HepG2 (cell line): ENCODE measurements at regions not wholly inside any gene's neighbourhood (a gene's known extent, or its start where the extent isn't known, plus 50 kb on each side); places are given as distances from the start of the nearest gene placed in this dataset.

Experiments used
- ATAC-seq: fragments of 200-7000 bp; cut with Tn5 transposase; 3 replicates; pipeline ENCODE4 v1.9.1; 2020; ENCODE audit warnings: mild to moderate bottlenecking, moderate library complexity
- BruUV-seq: library from RNA; stranded (reverse); fragments of 400-500 nt; replicated peaks from 2 replicates; lab custom pipeline; 2021; lab: Mats Ljungman, UMichigan
- CTCF ChIA-PET: fragments of 300-600 bp; formaldehyde crosslinking; extraction: SDS; loops from one replicate; lab custom pipeline; 2021; ENCODE audit warnings: low total read pairs, inconsistent platforms, low intra/inter-chr PET ratio; lab: Yijun Ruan, JAX
- POLR2A ChIA-PET: fragments of 350-600 bp; sonication (Branson Sonifier 250); formaldehyde crosslinking; loops from one replicate; lab custom pipeline; 2020; ENCODE audit warnings: antibody characterized with exemption, inconsistent platforms; lab: Yijun Ruan, JAX
- DNase-seq: peaks from one replicate; pipeline ENCODE4 v3.0.0-alpha.2; 2015; ENCODE audit warnings: low spot score
- FAIRE-seq: peaks from 3 replicates; lab custom pipeline; 2011; peaks lifted over from hg19 to GRCh38; lab: Jason Lieb, UNC
- H2AFZ ChIP-seq: one replicate; pipeline ENCODE4 v1.6.1; 2011; ENCODE audit warnings: low read length, inconsistent platforms
- H3K27ac ChIP-seq: fragments of 300-600 bp; 3 replicates; pipeline ENCODE4 v1.8.0; 2011; ENCODE audit warnings: mixed run types, mild to moderate bottlenecking, mixed read lengths, low read length, inconsistent platforms; ENCODE audit not compliant: insufficient read depth; ENCODE audit errors: extremely low read length
- H3K27me3 ChIP-seq, 2 experiments: fragments of 200-600 bp in 1 of 2; 2 replicates in 1 of 2; 3 replicates in 1 of 2; pipeline versions ENCODE4 v1.6.0 to v1.8.0; 2011; ENCODE audit warnings: low read length in 2 of 2, mild to moderate bottlenecking in 2 of 2, moderate library complexity in 2 of 2, inconsistent platforms in 1 of 2; ENCODE audit not compliant: insufficient read depth in 2 of 2, control insufficient read depth in 1 of 2
- H3K36me3 ChIP-seq, 2 experiments: fragments of 200-600 bp in 1 of 2; replicated peaks in 1 of 2; 2 replicates in 1 of 2; 3 replicates in 1 of 2; pipeline versions ENCODE4 v1.5.1 to v1.8.0; 2011; ENCODE audit warnings: low read length in 2 of 2, inconsistent platforms in 1 of 2; ENCODE audit not compliant: insufficient read depth in 2 of 2, control insufficient read depth in 1 of 2
- H3K4me1 ChIP-seq: 2 replicates; pipeline ENCODE4 v1.5.1; 2012; ENCODE audit warnings: low read length, inconsistent platforms; ENCODE audit not compliant: insufficient read depth
- H3K4me2 ChIP-seq: 2 replicates; pipeline ENCODE4 v1.6.0; 2011; ENCODE audit warnings: low read depth, low read length, inconsistent platforms
- H3K4me3 ChIP-seq, 3 experiments: fragments of 200-600 bp in 1 of 3; sonication (generic), shearing (Covaris generic) in 1 of 3; replicated peaks in 1 of 3; 2 replicates each; pipeline ENCODE4 v1.5.1; 2011 to 2016; ENCODE audit warnings: low read length in 3 of 3, inconsistent platforms in 2 of 3, low read depth in 2 of 3, mild to moderate bottlenecking in 2 of 3, control low read depth in 1 of 3, mixed read lengths in 1 of 3; ENCODE audit not compliant: insufficient read depth in 1 of 3
- H3K79me2 ChIP-seq: one replicate; pipeline ENCODE4 v1.6.1; 2011; ENCODE audit warnings: low read length, inconsistent platforms; ENCODE audit not compliant: insufficient read depth
- H3K9ac ChIP-seq: 2 replicates; pipeline ENCODE4 v1.6.0; 2011; ENCODE audit warnings: mild to moderate bottlenecking, low read depth, low read length, inconsistent platforms; ENCODE audit not compliant: insufficient read depth
- H3K9me3 ChIP-seq: 2 replicates; pipeline ENCODE4 v1.5.1; 2012; ENCODE audit warnings: mild to moderate bottlenecking, low read length
- H4K20me1 ChIP-seq: 2 replicates; pipeline ENCODE4 v1.6.0; 2011; ENCODE audit warnings: inconsistent platforms, mild to moderate bottlenecking, low read length, moderate library complexity; ENCODE audit not compliant: insufficient read depth
- PITX1 ChIP-seq: sonication (generic); formaldehyde crosslinking; IDR thresholded peaks from 2 replicates; pipeline ENCODE4 v1.5.1; 2020; ENCODE audit warnings: mild to moderate bottlenecking, missing genetic modification reagents
- ZNF275 ChIP-seq: sonication (generic); formaldehyde crosslinking; IDR thresholded peaks from 2 replicates; pipeline ENCODE4 v1.8.0; 2022; ENCODE audit warnings: missing genetic modification reagents, mild to moderate bottlenecking, inconsistent platforms, borderline replicate concordance
- ZNF318 ChIP-seq: sonication (generic); formaldehyde crosslinking; IDR thresholded peaks from 2 replicates; pipeline ENCODE4 v1.4.0; 2020; ENCODE audit warnings: mild to moderate bottlenecking, missing genetic modification reagents
- WGBS: methylation state at CpG from one replicate; pipeline ENCODE4 v1.1.6; 2017; ENCODE audit warnings: low lambda C conversion rate; 5-methylcytosine and 5-hydroxymethylcytosine counted together
- in situ Hi-C: cut with HindIII; loops from 2 replicates; pipeline ENCODE4 v1.10.0; 2017; ENCODE audit warnings: low pct_unique_long_range_greater_than_20kb; ENCODE audit not compliant: extremely low pct_ligation_motif_present
- intact Hi-C: fragments of 100-400 bp; cut with micrococcal nuclease; formaldehyde crosslinking; loops from one replicate; pipeline ENCODE4 v1.10.0; 2022; ENCODE audit not compliant: unreplicated experiment

DNA sequence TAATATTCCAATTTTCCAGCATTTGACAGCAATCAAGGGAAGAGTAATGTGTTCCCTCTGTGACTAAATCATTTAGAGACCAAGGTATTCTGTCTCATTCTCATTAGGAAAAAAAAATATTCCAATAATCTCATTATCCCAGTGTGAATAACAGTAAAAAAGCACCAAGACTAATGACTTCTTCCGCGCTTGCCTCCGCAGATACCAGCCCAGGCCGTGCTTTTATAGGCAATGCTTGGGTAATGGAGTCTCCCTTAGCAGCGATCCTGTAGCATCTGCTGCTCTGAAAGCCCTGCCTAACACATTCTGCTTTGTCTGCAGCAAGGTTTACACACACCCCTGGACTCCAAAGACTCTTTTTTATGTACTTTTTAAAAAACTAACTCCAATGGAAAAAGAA lies 470.0 kb upstream of the CAMK1G start:
- no peaks in the 10 kb centered on the region for H3K4me1 ChIP-seq
- DNase-seq: no peak
- no peak overlapping the region for H3K4me3 ChIP-seq
- H3K79me2 ChIP-seq: no peaks in the 10 kb centered on the region
- CTCF ChIA-PET: no interaction called here
- POLR2A ChIA-PET: no interaction called here
- H4K20me1 ChIP-seq: no peaks in the 10 kb centered on the region
- H3K27me3 ChIP-seq: no peaks in the 10 kb centered on the region; a peak in 1 of 5 replicates
- intact Hi-C loops (no loop called here), in situ Hi-C loops (loop anchor here (25.0 kb wide), 1 partner anchor 599 kb away; the partner anchor contains the start of gene HSD11B1)
- H3K36me3 ChIP-seq: no peaks in the 10 kb centered on the region
- H3K27ac ChIP-seq: no peak overlapping the region
- FAIRE-seq: no peak
- no peak overlapping the region for H3K9ac ChIP-seq
- WGBS: 4% methylated on average over 5 of the region's 5 CpGs
- no peak overlapping the region for H3K4me2 ChIP-seq
- peaks cover 16% of the 10 kb centered on the region for H3K9me3 ChIP-seq
- TF ChIP-seq ZNF318 (CRISPR knock-in tag) (no peak), ZNF275 (CRISPR knock-in tag) (no peak), PITX1 (no peak)
- H2AFZ ChIP-seq: no peak overlapping the region
- BruUV-seq: no TSS peak
- ATAC-seq: no peak
